ENCODE measurements at regions not wholly inside any gene's neighbourhood (a gene's known extent, or its start where the extent isn't known, plus 50 kb on each side); places are given as distances from the start of the nearest gene placed in this dataset.

DNA sequence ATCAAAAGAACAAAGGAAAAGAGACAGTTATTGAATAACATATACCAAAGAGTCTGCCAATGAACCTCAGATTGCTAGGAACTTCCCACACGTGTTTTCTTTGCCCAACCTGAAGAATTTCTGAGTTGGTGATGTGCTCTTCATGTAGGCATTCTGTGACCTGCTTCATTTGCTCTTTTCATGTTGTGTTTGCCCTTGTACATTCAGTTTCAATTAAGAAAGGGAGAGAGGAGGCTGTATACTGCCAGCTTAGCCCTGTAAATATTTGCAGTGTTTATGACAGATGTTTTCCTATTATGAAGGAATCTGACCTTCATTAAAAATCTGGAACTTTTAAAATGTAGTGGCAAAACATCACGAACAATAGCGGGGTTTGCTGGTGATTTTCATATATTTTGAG is 168.5 kb downstream of the GAS1 start:
- TF ChIP-seq CTCF (IDR thresholded peaks at IDR 0.05; ENCODE audit: low read depth, low read length, poor library complexity, severe bottlenecking) (no peak), EZH2phosphoT487 (IDR thresholded peaks at IDR 0.05; ENCODE audit: borderline replicate concordance, low read length) (no peak)

Measured in DOHH2 (cell line).